NB4 (cell line): ENCODE measurements at regions not wholly inside any gene's neighbourhood (a gene's known extent, or its start where the extent isn't known, plus 50 kb on each side); places are given as distances from the start of the nearest gene placed in this dataset.

Experiments
- MYC ChIP-seq: IDR thresholded peaks from 2 replicates; pipeline ENCODE4 v1.6.1; 2011; ENCODE audit warnings: low read depth, low read length
- POLR2A ChIP-seq: IDR thresholded peaks from 2 replicates; pipeline ENCODE4 v1.6.1; 2011; ENCODE audit warnings: mild to moderate bottlenecking; ENCODE audit not compliant: insufficient read length; ENCODE audit errors: extremely low read depth
- TF ChIP-seq, protein P1 (sequence below): IDR thresholded peaks from one replicate; pipeline ENCODE4 v1.5.1; 2012; ENCODE audit warnings: low read depth, low read length
- TF ChIP-seq, protein P2 (sequence below): IDR thresholded peaks from 2 replicates; pipeline ENCODE4 v1.6.1; 2011; ENCODE audit warnings: low read depth, low read length

DNA sequence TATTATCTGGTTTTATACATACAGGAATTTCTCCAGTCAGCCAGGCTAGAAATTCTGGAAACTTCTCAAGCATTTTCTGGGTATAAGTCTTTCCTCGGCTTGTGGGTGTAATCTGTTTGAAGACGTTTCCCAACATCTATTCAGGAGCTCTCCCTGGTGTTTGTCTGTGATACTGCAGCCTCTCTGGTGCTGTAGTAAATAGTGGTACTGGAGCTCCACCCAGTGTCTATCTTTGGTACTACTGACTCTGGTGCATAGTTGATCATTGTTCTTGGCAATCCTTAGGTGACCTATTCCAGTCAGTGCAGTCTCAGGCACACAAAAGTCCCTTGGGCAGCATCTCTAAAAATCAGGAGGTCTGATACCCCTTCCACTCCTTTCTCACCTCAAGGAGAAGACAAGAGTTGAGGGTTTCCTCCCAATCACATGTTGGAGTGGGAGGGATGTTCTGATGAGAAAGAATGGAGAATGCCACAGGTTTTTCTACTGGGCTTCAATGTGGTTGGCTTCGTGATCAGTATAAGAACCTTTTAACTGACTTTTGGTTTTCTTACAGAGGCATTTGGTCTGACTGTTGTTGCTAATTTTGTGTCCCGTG lies 115.5 kb downstream of the CYSLTR2 start:
- TF ChIP-seq, protein P1, sequence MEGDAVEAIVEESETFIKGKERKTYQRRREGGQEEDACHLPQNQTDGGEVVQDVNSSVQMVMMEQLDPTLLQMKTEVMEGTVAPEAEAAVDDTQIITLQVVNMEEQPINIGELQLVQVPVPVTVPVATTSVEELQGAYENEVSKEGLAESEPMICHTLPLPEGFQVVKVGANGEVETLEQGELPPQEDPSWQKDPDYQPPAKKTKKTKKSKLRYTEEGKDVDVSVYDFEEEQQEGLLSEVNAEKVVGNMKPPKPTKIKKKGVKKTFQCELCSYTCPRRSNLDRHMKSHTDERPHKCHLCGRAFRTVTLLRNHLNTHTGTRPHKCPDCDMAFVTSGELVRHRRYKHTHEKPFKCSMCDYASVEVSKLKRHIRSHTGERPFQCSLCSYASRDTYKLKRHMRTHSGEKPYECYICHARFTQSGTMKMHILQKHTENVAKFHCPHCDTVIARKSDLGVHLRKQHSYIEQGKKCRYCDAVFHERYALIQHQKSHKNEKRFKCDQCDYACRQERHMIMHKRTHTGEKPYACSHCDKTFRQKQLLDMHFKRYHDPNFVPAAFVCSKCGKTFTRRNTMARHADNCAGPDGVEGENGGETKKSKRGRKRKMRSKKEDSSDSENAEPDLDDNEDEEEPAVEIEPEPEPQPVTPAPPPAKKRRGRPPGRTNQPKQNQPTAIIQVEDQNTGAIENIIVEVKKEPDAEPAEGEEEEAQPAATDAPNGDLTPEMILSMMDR = peak; percentile 99
- TF ChIP-seq POLR2A (no peak), MYC (peak; percentile 49; the same call in 1 of the 2 replicates)
- TF ChIP-seq, protein P2, sequence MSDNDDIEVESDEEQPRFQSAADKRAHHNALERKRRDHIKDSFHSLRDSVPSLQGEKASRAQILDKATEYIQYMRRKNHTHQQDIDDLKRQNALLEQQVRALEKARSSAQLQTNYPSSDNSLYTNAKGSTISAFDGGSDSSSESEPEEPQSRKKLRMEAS = no peak
